ENCODE measurements at regions not wholly inside any gene's neighbourhood (a gene's known extent, or its start where the extent isn't known, plus 50 kb on each side); places are given as distances from the start of the nearest gene placed in this dataset.

DNA sequence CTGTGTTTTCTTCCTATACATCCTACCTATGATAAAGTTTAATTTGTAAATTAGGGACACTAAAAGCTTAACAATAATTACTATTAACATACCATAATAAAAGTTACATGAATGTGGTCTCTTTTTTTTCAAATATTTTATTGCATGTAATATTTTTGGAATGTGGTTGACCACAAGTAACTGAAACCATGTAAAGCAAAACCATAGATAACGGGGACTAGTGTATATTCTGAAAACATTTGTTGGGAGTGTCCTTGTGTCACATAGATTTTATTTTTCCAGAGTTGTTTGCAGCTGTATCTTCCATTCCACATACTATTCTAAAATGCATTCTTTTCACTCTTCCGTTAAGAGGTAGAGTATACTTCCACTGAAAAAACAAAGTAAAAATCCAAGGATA lies 200.4 kb downstream of the KIF18A start:
- H3K27ac ChIP-seq, result no peak overlapping the region
- TF ChIP-seq, protein P1, sequence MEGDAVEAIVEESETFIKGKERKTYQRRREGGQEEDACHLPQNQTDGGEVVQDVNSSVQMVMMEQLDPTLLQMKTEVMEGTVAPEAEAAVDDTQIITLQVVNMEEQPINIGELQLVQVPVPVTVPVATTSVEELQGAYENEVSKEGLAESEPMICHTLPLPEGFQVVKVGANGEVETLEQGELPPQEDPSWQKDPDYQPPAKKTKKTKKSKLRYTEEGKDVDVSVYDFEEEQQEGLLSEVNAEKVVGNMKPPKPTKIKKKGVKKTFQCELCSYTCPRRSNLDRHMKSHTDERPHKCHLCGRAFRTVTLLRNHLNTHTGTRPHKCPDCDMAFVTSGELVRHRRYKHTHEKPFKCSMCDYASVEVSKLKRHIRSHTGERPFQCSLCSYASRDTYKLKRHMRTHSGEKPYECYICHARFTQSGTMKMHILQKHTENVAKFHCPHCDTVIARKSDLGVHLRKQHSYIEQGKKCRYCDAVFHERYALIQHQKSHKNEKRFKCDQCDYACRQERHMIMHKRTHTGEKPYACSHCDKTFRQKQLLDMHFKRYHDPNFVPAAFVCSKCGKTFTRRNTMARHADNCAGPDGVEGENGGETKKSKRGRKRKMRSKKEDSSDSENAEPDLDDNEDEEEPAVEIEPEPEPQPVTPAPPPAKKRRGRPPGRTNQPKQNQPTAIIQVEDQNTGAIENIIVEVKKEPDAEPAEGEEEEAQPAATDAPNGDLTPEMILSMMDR (conservative IDR thresholded peaks at IDR 0.05), result no peak

- TF ChIP-seq, protein P1 (conservative IDR thresholded peaks at IDR 0.05), result no peak
- no peak overlapping the region for H3K27ac ChIP-seq
Observed at GRCh38 chr11:27907091-27907490, 200.9 kb downstream of the KIF18A start.

DNA sequence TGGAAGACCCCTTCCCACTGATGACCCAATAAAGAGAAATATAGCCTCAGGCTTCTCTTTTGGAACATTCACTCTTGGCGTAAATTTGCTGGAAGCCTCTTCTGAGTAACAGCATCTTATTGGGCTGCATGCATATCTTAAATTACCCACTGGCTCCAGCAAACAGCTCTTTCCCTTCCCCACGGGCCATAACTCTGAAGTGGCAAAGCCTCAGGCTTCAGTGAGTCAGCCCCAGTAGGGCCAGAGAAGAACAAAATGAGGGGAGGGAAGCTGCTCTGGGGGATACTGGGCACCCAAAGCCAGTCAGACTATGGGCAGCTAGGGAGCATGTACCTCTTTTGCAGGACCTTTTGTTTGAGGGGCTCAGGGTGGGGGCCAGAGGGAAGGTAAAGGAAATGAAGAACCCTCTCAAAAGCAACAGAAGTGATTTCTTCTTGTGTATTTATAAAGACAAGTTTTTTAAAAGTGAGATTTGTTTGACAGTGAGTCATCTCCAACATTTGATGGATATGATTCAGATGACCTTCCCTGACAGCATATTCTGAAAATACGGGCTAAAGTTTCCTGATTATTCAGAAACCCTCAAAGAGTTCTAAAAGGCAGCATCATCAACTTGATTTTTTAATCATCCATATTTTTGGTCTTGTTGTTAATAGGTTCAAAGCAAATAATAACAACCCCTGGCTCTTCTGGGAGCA lies 203.4 kb downstream of the KIF18A start:
- TF ChIP-seq, protein P1 (conservative IDR thresholded peaks at IDR 0.05), result no peak
- H3K27ac ChIP-seq, result no peak overlapping the region

DNA sequence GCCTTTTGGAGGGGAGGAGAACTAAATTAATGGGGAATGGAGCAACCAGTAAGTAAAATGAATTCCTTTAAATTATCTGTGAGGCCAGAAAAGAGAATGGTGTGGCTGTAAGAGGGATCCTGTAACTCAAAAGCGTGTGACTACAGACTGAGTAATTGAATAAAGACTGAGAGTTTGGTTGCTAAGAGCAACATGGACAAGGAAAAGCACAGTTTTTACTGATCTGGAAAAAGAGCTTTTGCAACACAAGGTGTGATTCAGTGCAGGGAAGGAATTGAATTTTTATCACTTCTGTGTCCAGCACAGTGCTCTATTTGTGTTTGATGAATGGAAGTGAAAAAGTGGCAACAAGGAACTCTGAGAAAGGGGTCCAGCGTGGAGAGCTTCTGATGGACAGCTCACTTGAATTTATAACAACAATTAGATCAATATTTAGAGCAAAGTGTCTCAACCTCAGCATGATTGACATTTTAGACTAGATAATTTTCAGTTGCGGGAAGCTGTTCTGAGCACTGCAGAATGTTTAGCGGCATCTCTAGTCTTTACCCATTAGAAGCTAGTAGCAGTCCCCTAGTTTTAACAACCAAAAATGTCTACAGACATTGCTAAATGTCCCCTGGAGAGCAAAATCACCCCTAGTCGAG lies 202.8 kb upstream of the BDNF start:
- TF ChIP-seq, protein P1 (conservative IDR thresholded peaks at IDR 0.05), result no peak
- no peak overlapping the region for H3K27ac ChIP-seq

GRCh38 chr11:27898166-27898565 lies 197.9 kb upstream of the BDNF start:
- H3K27ac ChIP-seq, result no peak overlapping the region
- TF ChIP-seq, protein P1 (conservative IDR thresholded peaks at IDR 0.05), result no peak

GRCh38 chr11:27896096-27896495 lies 195.8 kb upstream of the BDNF start:
- no peak overlapping the region for H3K27ac ChIP-seq
- TF ChIP-seq, protein P1 (conservative IDR thresholded peaks at IDR 0.05), result no peak

DNA sequence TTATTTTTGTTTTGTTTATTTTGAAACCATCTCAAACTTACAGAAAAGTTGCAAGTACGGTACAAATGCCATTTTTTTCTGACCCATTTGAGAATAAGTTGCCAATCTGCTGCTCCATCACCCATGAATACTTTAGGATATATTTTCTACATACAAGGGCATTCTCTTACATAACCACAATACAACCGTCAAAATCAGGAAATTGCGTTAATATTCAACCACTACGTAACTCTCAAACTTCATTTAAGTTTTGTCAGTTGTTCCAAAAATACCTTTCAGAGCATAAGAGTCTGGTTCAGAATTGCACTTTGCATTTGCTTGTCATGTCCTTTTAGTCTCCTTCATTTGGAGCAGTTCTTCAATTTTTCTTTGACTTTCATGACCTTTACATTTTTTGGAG lies 194.3 kb upstream of the BDNF start:
- no peak overlapping the region for H3K27ac ChIP-seq
- TF ChIP-seq, protein P1 (conservative IDR thresholded peaks at IDR 0.05), result no peak

Measured in VCaP (cell line).